GM12874 (cell line): ENCODE measurements at regions not wholly inside any gene's neighbourhood (a gene's known extent, or its start where the extent isn't known, plus 50 kb on each side); places are given as distances from the start of the nearest gene placed in this dataset.

Source experiments
- CTCF ChIP-seq: IDR thresholded peaks from 2 replicates; pipeline ENCODE4 v1.5.1; 2011; ENCODE audit warnings: low read depth, mild to moderate bottlenecking, control low read depth, low read length, moderate library complexity; ENCODE audit not compliant: insufficient read depth

- TF ChIP-seq CTCF = no peak
Measured at GRCh38 chrX:6778544-6779503, 243.9 kb upstream of the VCX3A start.

- no peak for TF ChIP-seq CTCF
Measured at GRCh38 chrX:6777238-6778002, 242.5 kb upstream of the VCX3A start.

GRCh38 chrX:6770936-6771335 lies 236.0 kb upstream of the VCX3A start:
- TF ChIP-seq CTCF = no peak

- no peak for TF ChIP-seq CTCF
Measured at GRCh38 chrX:6768881-6769280, 234.0 kb upstream of the VCX3A start.

- TF ChIP-seq CTCF = no peak
Measured at GRCh38 chrX:6761251-6761650, 226.3 kb upstream of the VCX3A start.

- no peak for TF ChIP-seq CTCF
Measured at GRCh38 chrX:6759655-6760375, 224.9 kb upstream of the VCX3A start.

- no peak for TF ChIP-seq CTCF
Measured at GRCh38 chrX:6758234-6758633, 223.3 kb upstream of the VCX3A start.
